Endothelial cell of umbilical vein (primary cell): ENCODE measurements at regions not wholly inside any gene's neighbourhood (a gene's known extent, or its start where the extent isn't known, plus 50 kb on each side); places are given as distances from the start of the nearest gene placed in this dataset.

Source experiments
- BruUV-seq: library from RNA; stranded (reverse); fragments of 400-500 nt; replicated peaks from 2 replicates; lab custom pipeline; 2021; lab: Mats Ljungman, UMichigan
- CTCF ChIA-PET: fragments of 300-600, 350-600 bp; sonication (Branson Sonifier 250); formaldehyde crosslinking; loops from one replicate; lab custom pipeline; 2021; ENCODE audit warnings: antibody characterized with exemption, inconsistent platforms; lab: Charles Lee
- POLR2A ChIA-PET: fragments of 300-600, 350-600 bp; sonication (Branson Sonifier 250); formaldehyde crosslinking; loops from one replicate; lab custom pipeline; 2021; ENCODE audit warnings: antibody characterized with exemption, inconsistent platforms; lab: Charles Lee
- DNase-seq: peaks from one replicate; pipeline ENCODE4 v3.0.0-alpha.2; 2011; ENCODE audit warnings: low read depth, low spot score
- FAIRE-seq: peaks from 2 replicates; lab custom pipeline; 2011; peaks lifted over from hg19 to GRCh38; lab: Jason Lieb, UNC
- H2AFZ ChIP-seq: 2 replicates; pipeline ENCODE4 v1.6.0; 2012; ENCODE audit warnings: low read depth, low read length, control low read depth, inconsistent platforms
- H3K27ac ChIP-seq: 2 replicates; pipeline ENCODE4 v1.5.1; 2011; ENCODE audit warnings: low read depth, mild to moderate bottlenecking, control low read depth, low read length, moderate library complexity; ENCODE audit not compliant: insufficient read depth
- H3K27me3 ChIP-seq, 2 experiments: 2 replicates each; pipeline versions ENCODE4 v1.6.0 to v1.6.1; 2011; ENCODE audit warnings: low read length in 2 of 2, mixed read lengths in 1 of 2; ENCODE audit not compliant: control insufficient read depth in 2 of 2, insufficient read depth in 2 of 2
- H3K36me3 ChIP-seq, 2 experiments: 2 replicates in 1 of 2; 3 replicates in 1 of 2; pipeline ENCODE4 v1.5.1; 2011; ENCODE audit warnings: low read length in 2 of 2, mild to moderate bottlenecking in 1 of 2, moderate library complexity in 1 of 2; ENCODE audit not compliant: control insufficient read depth in 2 of 2, insufficient read depth in 2 of 2; ENCODE audit errors: extremely low read depth in 1 of 2
- H3K4me1 ChIP-seq: 3 replicates; pipeline ENCODE4 v1.5.1; 2011; ENCODE audit warnings: mild to moderate bottlenecking, low read length; ENCODE audit not compliant: control insufficient read depth, insufficient read depth; ENCODE audit errors: extremely low read depth
- H3K4me2 ChIP-seq: 2 replicates; pipeline ENCODE4 v1.6.1; 2011; ENCODE audit warnings: low read length, control low read depth, mixed read lengths; ENCODE audit not compliant: insufficient read depth
- H3K4me3 ChIP-seq, 3 experiments: fragments of 200-600 bp in 1 of 3; sonication (generic), shearing (Covaris generic) in 1 of 3; replicated peaks in 1 of 3; 2 replicates each; pipeline ENCODE4 v1.5.1; 2011 to 2016; ENCODE audit warnings: control low read depth in 3 of 3, low read length in 3 of 3, mild to moderate bottlenecking in 2 of 3, inconsistent platforms in 1 of 3, low read depth in 1 of 3, moderate library complexity in 1 of 3; ENCODE audit not compliant: insufficient read depth in 1 of 3
- H3K79me2 ChIP-seq: 2 replicates; pipeline ENCODE4 v1.6.0; 2012; ENCODE audit warnings: low read length, inconsistent platforms; ENCODE audit not compliant: control insufficient read depth, insufficient read depth
- H3K9ac ChIP-seq: replicated peaks from 2 replicates; pipeline ENCODE3; 2011; ENCODE audit warnings: low read length, control low read depth; ENCODE audit not compliant: insufficient read depth; ENCODE audit errors: extremely low read depth
- H3K9me1 ChIP-seq: replicated peaks from 3 replicates; pipeline ENCODE4 v1.6.0; 2011; ENCODE audit warnings: mild to moderate bottlenecking, low read length; ENCODE audit not compliant: control insufficient read depth, insufficient read depth; ENCODE audit errors: extremely low read depth
- H3K9me3 ChIP-seq: replicated peaks from 2 replicates; pipeline ENCODE4 v1.5.1; 2012; ENCODE audit warnings: low read length, inconsistent platforms; ENCODE audit not compliant: control insufficient read depth, insufficient read depth
- H4K20me1 ChIP-seq: replicated peaks from 2 replicates; pipeline ENCODE3; 2011; ENCODE audit warnings: mild to moderate bottlenecking, low read length; ENCODE audit not compliant: control insufficient read depth, insufficient read depth; ENCODE audit errors: extremely low read depth
- FOS ChIP-seq: IDR thresholded peaks from 2 replicates; pipeline ENCODE4 v1.6.1; 2011; ENCODE audit warnings: mild to moderate bottlenecking, low read length, moderate library complexity, borderline replicate concordance; ENCODE audit not compliant: insufficient read depth
- GATA2 ChIP-seq: IDR thresholded peaks from 2 replicates; pipeline ENCODE4 v1.7.0; 2011; ENCODE audit warnings: low read depth, mild to moderate bottlenecking, moderate library complexity, mixed read lengths, low read length; ENCODE audit not compliant: insufficient read length, insufficient read depth
- POLR2AphosphoS5 ChIP-seq: IDR thresholded peaks from 2 replicates; pipeline ENCODE4 v1.6.1; 2012; ENCODE audit warnings: low read depth, mild to moderate bottlenecking, control low read depth, low read length, moderate library complexity; ENCODE audit not compliant: insufficient read depth
- dilution Hi-C: fragments of 300-500 bp; cut with MboI; formaldehyde crosslinking; loops from one replicate; pipeline ENCODE4 v1.15.0; 2019; ENCODE audit warnings: low sequenced_read_pairs; ENCODE audit not compliant: extremely low pct_ligation_motif_present
- intact Hi-C: fragments of 100-400 bp; cut with micrococcal nuclease; formaldehyde crosslinking; loops from one replicate; pipeline ENCODE4 v1.10.0; 2022
- TF ChIP-seq, protein P1 (sequence below): IDR thresholded peaks from 2 replicates; pipeline ENCODE4 v1.6.1; 2011; ENCODE audit not compliant: insufficient read depth, insufficient read length

- no peak for DNase-seq
- Histone ChIP-seq H3K4me2 (no peak overlapping the region), H3K79me2 (no peaks in the 10 kb centered on the region), H2AFZ (no peak overlapping the region), H3K4me3 (no peak overlapping the region), H3K36me3 (no peaks in the 10 kb centered on the region), H3K9me1 (no peaks in the 10 kb centered on the region), H3K4me1 (no peaks in the 10 kb centered on the region), H3K9ac (no peak overlapping the region), H3K9me3 (peaks cover 15% of the 10 kb centered on the region), H3K27ac (no peak overlapping the region), H4K20me1 (no peaks in the 10 kb centered on the region), H3K27me3 (no peaks in the 10 kb centered on the region)
- intact Hi-C loops, result no loop called here
- TF ChIP-seq GATA2 (no peak), POLR2AphosphoS5 (no peak)
- POLR2A ChIA-PET, result no interaction called here
- dilution Hi-C loops, result no loop called here
- no peak for FAIRE-seq
- BruUV-seq, result no TSS peak
- CTCF ChIA-PET, result no interaction called here
These were observed 618.0 kb downstream of the BRD1 start for GRCh38 chr22:49209452-49210195.

- H3K79me2 ChIP-seq, result no peaks in the 10 kb centered on the region
- no peaks in the 10 kb centered on the region for H3K4me1 ChIP-seq
- peaks cover 15% of the 10 kb centered on the region for H3K9me3 ChIP-seq
- H3K27me3 ChIP-seq, result no peaks in the 10 kb centered on the region
- TF ChIP-seq, protein P1, sequence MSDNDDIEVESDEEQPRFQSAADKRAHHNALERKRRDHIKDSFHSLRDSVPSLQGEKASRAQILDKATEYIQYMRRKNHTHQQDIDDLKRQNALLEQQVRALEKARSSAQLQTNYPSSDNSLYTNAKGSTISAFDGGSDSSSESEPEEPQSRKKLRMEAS, result no peak
- TF ChIP-seq FOS, result no peak
- H3K36me3 ChIP-seq, result no peaks in the 10 kb centered on the region
- no peaks in the 10 kb centered on the region for H3K9me1 ChIP-seq
- DNase-seq (no peak), FAIRE-seq (no peak)
- H3K4me2 ChIP-seq, result no peak overlapping the region
- intact Hi-C loops (no loop called here), dilution Hi-C loops (no loop called here)
- H3K4me3 ChIP-seq, result no peak overlapping the region
- H3K27ac ChIP-seq, result no peak overlapping the region
- ChIA-PET POLR2A (no interaction called here), CTCF (no interaction called here)
- no peak overlapping the region for H3K9ac ChIP-seq
- no peaks in the 10 kb centered on the region for H4K20me1 ChIP-seq
- H2AFZ ChIP-seq, result no peak overlapping the region
- BruUV-seq, result no TSS peak
These were observed 618.9 kb downstream of the BRD1 start for GRCh38 chr22:49208768-49209252.
